GM18868 (cell line): ENCODE measurements at regions not wholly inside any gene's neighbourhood (a gene's known extent, or its start where the extent isn't known, plus 50 kb on each side); places are given as distances from the start of the nearest gene placed in this dataset.

ENCODE experiments used
- ATAC-seq: cut with Tn5 transposase; IDR thresholded peaks from one replicate; pipeline ENCODE4 v1.9.1; 2021; ENCODE audit warnings: mild to moderate bottlenecking, moderate library complexity; ENCODE audit not compliant: unreplicated experiment

DNA sequence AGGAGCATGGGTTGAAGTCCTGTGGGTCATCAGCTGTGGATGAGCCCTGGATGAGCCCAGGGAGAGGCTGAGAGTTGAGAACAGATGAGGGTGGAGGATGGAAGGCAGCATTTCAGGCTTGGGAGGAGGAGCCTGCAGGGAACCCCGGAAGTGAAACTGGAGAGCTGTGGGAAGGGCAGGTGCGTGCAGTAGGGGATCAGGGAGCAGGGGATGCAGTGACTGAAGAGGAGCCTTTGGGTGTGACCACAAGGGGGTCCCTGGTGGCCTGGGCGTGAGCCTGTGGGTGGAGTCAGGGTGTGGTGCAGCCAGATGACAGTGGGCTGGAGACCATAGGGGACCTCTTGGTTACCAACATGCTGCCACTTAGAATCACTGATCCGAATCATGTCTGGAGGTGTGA lies 115.5 kb downstream of the PAPOLA start:
- ATAC-seq = no peak

DNA sequence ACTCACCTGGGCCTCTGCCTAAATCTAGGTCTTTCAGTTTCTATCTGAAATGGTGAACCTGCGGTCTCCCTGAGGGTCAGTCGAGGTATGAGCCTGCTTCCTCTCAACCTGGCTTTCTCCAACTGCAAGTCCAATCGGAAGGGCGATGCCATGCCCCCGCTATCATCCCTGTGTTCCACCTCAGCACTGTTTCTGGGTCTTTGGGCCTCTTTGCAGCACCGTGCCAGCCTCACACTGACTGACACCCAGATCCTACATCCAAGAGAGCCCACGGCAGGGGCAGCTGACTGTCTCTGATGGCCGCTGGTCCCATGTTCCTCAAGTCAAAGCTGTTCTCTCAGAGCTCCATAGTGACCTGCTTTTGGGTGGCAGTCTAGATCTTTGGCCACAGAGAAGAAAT lies 120.7 kb downstream of the PAPOLA start:
- no peak for ATAC-seq

DNA sequence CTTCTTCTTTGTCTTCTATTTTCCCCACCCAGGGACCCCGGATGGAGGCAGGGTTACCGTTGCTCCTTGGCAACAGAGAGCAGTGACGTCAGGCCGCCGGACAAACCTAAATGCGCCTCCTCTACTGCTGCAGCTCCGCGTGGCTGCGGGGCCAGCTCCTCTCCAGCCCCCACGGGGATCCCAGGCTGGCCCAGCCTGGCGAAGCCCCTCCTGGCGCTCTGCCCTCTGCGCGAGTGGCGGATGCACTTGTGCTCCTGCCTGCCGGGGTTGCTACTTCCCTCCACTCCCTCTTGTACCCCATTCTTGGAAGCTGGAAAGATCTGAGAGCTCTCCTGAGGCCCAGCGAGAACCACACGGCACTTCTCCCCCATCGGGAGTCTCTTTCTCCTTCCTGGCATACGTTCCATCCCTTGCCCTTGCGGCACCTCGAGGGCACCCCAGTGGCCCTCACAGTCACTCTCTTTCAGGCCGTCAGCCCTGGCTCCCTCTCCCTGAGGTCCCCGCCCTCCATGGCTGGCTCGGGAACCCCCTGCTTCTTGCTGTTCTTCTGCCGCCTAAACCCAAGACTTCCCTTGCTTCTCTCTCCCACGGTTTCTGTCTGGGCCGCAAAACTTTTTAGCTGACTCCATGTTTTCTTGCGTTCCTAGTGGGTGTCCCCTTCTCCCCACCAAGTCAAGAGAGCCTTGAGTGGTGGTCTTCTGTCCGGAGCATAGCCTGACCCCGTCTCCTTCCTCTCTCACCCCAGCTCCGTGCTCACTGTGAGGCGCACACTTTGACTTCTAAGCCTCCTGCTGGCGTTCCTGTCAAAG lies 121.7 kb downstream of the PAPOLA start:
- no peak for ATAC-seq

DNA sequence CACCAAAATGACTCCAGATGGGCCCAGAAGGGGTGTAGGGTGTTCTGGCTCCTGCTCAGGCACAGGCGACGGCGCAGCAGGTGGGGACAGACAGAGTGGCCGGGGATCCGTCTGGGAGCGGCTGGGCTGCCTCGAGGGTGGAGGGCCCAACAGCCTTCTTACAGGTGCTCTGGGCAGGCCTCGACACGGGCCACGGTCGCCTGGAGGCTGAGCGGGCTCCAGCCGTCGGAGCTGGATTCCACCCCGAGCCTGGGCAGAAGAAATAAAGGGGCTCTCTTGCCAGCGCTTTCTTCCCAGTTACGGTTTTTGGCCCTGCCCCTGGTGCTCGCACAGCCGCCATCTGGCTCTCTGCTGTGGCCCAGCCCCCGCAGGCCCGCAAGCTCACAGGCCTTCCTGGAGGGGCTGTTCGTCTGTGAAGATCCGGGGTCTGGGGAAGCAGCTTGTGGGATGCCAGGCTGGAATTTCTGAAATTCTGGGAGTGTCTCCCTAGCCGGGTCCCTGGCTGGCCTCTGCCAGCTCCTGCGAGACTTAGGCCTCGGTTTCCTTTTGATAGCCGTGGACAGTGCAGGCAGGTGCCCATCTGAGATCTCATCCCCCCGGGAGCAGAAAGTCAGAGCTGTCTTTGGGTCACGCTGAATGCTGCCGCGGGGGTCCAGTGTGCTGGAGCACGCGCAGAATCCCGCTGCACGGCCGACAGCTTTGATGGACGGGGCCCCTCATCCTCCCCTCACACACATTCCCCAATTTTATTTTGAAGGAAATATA lies 122.7 kb downstream of the PAPOLA start:
- no peak for ATAC-seq

DNA sequence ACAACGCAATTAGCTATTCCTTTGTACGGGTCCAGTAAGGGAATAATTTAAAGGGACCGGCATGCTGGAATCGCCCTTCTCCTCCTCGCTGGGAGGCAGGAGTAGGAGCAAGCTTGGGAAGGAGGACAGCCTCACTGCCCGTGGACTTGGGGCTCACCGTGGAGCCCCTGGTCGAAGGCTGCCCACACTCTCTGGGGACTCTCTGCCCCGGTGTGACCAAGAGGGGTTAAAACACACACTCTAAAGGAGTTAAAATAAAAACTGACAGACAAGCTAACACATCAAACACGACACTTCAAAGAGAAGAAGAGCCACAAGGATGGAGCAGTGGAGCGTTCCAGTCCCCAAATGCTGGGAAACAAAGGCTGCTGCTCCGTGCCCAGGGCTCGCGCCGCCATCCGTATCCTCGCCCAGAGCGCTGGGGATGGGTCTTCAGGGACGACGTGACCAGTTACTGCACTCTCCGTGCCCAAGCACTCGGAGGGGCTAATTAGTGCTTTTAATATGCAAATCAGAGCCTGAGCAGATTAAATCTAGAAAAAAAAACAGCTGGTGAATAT lies 123.3 kb downstream of the PAPOLA start:
- no peak for ATAC-seq

DNA sequence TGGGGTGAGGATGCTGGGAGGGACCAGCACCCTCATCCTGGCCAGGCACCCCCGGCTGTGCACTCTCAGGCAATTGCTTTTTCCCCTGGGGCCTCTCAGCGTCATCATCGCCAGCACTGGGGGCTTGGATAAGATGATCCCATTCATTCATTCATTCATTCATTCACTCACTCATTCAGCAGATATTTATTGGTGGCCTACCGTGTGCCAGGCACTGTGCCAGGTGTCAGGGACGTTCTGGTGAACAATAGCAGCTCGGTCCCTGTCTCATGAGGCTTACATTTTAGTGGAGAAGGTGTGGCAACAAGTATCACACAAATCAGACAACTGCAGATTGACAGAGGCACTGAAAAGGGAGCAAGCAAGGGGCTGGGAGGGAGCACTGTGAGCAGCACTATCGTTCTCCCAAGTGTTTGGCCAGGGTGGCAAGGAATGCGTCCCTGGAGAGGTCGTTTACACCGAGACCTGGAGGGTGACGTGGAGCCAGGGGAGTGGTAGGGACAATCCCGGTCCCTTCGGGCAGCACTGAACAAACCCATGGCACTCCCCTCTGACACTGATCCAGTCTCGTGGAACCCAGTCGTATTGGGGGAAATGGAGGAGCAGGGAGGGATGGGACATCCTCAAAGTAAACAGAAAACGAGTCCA lies 124.1 kb downstream of the PAPOLA start:
- no peak for ATAC-seq

DNA sequence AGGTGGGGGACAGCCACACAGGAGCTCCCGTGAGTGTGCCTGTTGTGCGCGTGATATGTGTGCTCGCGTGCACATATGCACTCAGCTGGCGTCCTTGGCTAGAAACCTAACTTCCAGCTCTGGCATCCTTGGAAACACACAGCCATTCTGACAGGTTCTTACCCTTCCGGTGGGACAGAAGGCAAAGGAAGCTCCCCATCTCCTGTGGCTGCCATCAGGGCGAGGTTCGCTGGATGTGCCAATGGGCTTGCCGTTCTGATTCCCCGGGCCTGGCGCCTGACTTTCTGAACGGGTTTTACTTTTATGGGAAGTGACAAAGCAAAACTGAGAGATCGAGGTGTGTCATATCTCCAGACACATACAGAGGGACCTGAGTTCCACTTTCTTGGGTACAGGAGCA lies 124.7 kb downstream of the PAPOLA start:
- ATAC-seq = no peak

DNA sequence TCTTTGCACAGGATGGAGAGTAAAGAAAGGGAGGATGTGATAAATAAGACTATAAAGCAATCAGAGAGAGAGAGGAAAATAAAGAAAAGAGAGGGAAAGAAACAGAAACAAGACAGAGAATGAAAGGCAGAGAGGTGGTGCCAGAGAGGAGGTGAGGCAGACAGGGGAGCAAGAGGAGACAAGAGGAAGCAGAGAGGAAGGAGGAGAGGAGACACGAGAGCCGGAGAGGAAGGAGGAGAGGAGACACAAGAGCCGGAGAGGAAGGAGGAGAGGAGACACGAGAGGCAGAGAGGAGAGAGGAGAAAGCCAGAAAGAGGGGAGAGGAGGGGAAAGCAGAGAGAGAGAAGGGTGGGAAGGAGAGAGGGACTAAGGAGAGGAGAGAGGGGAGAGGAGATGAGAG lies 125.2 kb downstream of the PAPOLA start:
- ATAC-seq = no peak

DNA sequence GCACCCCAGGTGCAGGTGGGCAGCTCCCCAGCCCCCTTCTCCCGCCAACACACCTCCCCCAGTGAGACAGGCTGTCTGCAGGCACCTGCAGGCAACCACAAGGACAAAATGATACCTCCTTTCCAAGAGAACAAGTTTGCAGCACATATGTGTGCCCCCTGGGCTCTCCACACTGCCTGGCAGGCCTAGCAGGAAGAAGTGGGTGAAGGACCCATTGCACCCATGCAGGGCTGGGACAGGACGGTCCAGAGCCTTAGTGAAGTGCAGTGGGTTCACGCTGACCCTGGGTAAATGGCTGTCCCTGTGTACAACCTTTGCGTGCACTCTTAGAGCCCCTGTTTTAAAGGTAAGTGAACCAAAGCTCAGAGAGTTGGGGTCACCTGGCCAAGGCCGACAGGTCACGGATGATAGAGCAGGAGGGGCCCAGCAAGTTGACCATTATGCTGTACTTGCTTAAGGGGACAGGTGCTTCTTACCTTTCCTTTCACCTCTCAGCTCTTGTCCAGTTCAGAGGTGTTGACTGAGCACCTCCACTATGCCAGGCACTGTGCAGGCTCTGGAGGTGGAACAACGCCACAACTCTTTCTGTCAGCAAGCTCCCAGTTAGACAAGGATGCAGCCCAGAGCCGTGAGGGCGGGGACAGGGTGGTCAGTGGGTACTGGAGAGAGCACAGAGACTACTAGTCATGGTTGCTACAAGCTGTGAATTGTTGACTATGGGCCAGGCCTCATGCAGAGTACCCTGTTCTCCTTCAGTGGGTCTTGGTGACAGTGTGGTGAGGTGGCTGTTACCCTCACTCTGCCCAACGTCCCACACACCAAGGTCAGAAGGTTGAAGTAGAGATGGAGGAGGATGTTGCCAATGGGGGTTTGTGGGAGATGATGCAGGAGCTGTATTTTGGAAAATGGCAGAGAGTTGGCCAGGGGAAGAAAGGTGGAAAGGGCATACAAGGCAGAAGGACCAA lies 125.9 kb downstream of the PAPOLA start:
- no peak for ATAC-seq

DNA sequence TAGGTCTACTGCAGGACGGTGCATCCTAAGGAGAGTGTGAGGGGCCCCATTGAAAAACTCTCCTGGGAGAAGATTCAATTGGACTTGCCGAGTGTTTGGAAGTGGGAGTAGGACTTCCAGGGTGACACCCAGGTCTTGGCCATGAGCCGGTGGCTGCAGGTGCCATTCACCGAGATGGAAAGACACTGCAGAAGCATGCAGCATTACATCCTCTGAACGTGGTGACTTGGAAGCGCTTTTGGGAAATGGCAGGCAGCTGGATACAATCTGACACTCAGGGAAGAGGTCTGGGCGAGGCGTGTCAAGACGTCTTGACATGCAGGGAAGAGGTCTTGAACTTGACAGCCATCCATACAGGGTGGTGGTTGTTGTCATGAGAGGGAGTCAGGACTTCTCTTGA lies 126.9 kb downstream of the PAPOLA start:
- ATAC-seq = no peak

DNA sequence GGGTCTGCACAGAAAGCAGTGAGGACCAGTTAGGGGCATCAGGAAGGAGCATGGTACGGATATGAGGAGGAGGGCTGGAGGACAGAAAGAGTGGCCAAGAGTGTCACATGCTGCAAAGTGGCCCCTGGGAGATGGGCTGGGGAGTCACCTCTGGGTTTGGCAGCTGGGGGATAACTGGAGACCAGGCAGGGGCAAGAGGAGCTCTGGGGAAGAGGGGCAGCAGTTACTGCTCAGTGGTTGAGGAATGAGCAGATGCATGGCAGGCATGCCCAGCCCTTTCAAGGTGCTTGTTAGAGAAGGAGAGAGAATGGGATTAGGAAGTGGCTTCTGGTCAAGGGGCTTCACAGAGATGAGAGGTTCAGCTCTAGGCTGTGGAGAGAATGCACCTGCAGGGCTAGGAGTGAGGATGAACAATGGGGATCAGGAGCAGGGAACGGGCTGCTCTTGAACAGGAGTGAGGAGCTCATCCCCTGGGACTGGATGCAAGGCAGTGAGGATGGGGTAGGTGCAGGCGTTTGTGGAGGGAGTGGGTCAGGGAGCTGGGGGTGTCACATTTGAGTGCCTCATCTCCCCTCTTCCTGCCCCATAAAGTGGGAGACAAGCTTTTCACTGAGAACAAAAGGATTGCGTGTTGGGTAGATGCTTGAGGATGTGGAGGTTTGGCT lies 127.5 kb downstream of the PAPOLA start:
- ATAC-seq = no peak

DNA sequence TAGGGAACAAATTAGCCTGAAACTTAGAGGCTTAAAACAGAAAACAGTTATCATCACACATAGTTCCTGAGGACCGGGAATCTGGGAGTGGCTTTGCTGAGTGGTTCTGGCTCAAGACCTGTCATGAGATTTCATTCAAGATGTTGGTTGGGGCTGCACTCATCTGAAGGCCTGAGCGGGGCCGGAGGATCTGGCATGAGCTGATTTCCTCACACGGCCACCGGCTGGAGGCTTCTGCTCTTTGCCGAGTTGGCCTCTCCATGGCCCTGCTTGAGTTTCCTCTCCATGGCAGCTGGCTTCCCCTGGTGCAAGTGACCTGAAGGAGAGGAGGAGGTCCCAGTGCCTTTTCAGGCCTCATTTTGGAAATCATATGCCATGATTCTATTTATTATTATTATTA lies 128.1 kb downstream of the PAPOLA start:
- no peak for ATAC-seq

DNA sequence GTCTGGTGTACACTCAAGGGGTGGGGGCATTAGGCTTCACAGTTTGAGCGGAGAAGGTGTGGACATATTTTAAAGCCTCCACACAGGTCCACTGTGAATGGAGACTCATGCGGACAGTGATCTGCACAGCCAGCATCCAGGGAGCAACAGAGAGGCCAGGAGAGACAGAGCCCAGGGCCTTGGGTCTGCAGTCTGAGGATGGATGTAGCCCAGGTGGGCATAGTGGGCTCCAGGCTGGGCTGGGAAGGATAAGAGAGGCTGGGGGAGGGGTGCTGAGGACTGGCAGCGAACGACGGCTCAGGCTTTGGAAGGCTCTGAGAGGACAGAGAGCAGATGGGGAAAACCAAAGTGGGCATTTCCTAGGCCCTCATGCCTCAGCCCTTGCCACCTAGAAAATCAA lies 128.8 kb downstream of the PAPOLA start:
- ATAC-seq = no peak

DNA sequence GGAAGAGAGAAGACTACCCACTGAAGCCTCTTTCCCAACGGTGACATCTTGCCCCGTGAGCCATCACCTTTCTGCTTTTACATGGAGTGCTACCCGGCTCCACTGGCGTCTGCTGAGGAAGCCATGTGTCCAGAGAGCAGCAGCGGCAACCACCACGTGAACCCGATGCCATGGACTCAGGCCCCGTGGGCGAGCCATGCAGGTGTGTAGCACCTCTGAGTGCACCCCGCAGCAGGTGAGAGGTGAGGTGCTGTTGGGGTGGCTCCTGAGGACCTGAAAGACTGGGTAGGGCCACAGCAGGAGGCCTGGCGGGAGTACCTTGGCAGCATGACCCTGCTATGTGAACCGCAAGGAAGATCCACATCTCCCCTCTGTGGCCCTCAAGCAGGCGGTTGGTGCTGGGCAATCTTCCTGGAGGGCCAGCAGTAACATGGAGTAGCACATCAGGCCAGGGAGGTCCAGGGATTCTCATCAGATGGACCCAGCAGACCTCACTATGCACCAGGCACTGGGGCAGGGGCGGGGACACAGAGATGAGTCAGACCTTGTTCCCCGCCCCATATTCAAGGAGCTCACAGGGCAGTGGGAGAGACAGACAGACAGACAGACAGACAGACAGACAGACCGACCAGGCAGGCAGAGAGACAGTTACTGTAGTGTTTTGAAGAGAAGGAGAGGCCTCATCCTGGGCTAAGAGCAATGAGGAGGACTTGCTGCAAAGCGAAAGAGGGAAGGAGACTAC lies 129.6 kb downstream of the PAPOLA start:
- no peak for ATAC-seq

DNA sequence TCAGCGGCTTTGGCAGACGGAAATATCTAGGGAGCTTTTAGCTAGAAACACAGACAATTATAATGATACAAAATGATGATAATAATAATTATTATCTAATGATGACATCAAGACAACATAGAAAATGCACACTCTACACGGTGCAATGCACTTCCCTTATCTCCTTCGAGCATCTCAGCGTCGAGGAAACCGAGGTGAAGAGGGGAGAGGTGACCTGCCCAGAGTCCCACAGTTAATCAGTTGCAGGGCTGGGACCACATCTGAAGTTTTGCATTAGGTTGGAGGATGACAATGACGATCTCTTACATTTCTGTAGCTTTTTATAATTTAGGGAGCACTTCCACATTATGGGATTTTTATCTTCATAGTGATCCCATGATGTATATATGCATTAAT lies 130.2 kb downstream of the PAPOLA start:
- ATAC-seq = no peak

DNA sequence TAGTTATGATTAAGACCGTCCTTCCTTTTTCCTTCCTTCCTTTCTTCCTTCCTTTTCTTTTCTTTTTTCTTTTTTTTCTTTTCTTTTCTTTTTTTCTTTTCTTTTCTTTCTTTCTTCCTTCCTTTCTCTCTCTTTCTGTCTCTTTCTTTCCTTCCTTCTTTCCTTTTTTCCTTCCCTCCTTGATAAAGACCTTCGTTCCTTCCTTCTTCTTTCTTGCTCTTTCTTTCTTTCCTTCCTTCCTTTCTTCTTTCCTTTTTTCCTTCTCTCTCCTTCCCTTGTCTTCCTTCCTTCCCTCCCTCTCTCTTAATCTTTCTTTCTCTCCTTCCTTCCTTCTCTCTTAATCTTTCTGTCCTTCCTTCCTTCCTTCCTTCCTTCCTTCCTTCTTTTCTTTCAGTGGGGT lies 130.9 kb downstream of the PAPOLA start:
- no peak for ATAC-seq

DNA sequence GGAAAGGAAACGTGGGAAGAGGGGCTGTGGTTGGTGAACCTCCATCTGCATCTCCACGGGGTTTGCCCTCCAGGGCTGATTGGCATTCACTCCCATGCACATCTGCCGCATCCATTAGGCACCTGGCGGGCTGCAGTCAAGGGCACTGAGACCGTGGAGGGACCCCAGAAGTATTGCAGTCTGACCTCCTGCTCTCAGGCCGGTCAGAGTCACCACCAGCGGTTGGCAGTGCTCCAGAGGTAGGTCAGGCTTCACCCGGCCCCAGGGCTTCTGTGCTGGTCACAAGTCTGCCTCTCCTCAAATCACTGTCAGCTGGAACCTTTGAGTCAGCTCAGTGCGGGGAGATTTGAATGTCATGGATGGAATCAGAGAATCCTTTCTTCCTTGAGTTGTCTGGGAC lies 132.3 kb downstream of the PAPOLA start:
- ATAC-seq = no peak

DNA sequence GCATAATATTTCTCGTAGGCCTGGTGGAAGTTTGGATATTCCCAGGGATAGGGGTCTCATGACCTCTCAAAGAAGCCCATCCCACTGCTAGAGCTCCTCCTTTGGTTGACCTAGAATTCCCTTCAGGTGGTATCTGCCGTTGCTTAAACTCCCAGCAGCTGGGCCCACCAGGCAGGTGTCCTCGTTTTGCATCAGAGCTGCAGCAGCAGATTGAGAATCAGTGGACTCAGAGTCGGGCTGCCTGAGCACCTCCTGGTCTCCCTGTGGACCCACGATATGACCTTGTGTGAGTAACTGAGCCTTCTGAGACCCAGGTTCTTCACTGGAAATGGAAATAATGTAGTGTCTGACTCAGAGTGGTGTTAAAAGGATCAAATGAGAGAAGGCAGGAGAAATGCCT lies 132.7 kb downstream of the PAPOLA start:
- no peak for ATAC-seq

DNA sequence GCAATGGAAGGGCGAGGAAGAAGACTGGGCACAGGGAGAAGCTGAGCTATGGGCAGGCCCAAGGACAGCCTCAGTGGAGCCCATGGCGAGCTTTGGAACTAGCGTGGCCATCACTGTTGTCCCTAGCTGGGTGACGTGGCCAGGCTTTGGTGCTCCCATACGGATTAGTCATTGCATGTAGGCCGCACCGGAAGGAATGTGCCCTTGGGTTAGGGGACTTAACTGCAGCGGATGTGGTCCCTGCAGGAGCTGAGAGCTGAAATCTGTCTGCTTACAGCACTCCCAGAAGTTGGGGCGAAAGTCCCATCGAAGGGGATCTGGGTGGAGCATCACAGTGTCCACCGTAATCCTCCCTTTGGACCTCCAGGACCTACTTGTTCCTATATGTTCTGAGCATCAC lies 133.7 kb downstream of the PAPOLA start:
- no peak for ATAC-seq
